HG03175 (cell line): ENCODE measurements at regions not wholly inside any gene's neighbourhood (a gene's known extent, or its start where the extent isn't known, plus 50 kb on each side); places are given as distances from the start of the nearest gene placed in this dataset.
"Not testable (repeated sequence)": the region's sequence is repeated elsewhere in the genome, so short reads cannot be mapped to it uniquely, and the experiment has no call there.

Experiments
- ATAC-seq: cut with Tn5 transposase; IDR thresholded peaks from one replicate; pipeline ENCODE4 v1.9.1; 2021; ENCODE audit warnings: mild to moderate bottlenecking, moderate library complexity; ENCODE audit not compliant: unreplicated experiment

DNA sequence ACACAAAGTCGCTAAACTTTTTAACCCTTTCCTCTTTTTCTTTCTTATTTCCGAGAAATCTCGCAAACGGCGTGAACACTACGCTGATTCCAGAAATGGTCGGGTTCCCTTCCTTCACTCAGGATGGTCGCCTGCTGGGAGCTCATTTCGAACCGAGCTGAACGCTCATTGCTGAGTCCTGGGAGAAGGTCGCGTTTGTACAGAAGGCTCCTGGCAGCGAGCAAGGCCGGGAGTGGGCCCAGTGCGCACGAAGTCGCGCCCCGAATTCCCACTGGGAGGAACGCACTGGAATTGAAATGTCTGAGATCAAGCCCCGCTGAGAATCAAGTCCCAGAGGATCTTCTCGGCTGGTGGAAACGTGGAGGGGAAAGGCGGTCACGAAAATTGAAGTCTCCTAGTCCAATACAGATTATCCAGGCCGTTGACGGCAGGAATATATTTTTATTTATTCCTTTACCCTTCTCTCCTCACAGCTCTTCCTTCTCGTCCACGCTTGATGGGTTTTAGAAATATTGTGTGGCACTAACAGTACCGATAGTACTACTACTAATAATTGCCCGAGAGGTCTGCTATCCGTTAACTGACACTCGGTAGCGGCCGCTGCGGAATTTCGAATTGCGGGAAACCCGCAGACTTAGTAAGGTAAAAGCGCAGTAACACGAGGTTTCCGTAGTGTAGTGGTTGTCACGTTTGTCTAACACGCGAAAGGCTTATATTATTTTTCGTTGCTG, 207.2 kb upstream of the ZNF184 start:
- peak; percentile 19 for ATAC-seq

DNA sequence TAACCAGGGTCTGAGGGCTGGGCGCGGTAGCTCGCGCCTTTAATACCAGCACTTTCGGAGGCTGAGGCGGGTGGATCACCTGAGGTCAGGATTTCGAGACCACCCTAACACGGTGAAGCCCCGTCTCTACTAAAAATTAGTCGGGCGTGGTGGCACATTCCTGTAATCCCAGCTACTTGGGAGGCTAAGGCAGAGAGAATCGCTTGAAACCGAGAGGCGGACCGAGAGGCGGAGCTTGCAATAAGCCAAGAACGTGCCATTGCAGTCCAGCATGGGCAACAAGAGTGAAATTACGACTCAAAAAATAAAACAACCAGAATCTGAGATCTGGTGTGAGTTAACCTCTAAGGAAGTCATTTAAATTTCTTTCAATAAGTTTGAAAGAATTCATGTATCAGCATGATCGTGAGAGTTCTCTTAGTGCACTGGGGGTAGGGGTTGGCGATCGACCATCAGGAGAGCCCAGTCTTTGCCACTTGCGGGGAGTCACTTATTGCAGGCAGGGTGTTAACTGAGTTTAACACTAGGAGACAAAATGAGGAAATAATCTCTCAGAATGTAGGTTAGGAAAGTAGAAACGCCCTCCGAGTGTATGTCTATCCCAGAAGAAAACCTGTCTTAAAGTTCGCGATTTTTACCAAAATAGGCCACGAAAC, 206.5 kb upstream of the ZNF184 start:
- ATAC-seq: no peak

DNA sequence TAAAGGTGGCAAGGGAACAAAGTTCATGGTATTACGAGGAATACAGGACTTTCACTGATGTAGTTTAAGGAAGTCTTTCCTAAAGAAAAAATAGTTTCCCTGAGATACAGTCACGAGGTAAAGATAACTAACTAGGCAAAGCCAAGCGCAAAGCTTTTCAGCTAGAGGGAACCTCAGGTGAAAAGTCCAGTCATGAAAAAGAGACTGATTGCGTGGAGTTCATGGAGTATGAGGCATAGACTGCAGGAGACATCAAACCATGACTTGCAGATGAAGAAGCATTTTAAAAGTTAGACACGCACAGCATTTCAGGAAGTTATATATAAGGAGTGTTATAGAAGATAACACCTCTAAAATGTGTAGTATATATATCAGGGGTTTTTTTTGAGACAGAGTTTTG, 205.6 kb upstream of the ZNF184 start:
- ATAC-seq: no peak

DNA sequence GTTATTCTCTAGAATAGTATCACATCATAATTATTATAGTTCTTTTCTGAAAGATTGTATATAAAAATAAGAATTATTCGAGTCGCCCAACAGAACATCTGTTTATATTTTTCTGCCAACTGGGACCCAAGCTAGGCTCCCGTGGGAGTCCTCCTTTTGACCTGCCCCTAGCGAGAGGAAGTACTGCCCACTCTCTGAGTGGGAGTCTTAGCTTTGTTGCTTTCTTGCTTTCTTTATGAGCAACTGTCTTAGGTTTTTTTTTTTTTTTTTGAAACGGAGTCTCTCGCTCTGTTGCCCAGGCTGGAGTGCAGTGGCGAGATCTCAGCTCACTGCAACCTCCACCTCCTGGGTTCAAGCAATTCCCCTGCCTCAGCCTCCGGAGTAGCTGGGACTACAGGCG, 202.0 kb upstream of the ZNF184 start:
- no peak for ATAC-seq

DNA sequence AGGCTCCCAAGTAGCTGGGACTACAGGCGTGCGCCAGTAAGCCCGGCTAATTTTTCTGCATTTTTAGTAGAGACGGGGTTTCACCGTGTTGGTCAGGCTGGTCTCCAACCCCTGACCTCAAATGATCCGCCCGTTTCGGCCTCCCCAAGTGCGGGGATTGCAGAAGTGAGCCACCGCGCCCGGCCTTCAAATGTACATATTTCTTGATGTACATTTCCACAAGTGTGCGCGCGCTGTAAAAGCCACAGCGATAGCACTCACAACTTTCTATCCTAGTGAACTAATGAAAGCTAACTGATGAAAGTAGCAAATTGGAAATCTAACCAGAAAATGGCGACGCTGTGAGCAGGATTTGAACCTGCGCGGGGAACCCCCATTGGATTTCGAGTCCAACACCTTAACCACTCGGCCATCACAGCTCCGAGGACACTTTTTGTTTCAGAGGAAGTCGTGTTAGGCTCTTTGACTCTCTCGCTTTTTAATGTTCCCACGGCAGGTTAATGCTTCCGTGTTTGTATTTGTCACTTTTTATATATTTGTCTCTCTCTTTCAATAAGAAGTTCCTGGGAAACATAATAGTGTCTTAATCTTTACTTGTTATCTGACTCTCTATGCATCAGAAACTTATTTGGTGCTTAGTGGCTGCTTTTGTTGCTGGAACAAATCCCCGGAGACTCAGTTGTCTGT, 199.4 kb upstream of the ZNF184 start:
- ATAC-seq: peak; percentile 73

DNA sequence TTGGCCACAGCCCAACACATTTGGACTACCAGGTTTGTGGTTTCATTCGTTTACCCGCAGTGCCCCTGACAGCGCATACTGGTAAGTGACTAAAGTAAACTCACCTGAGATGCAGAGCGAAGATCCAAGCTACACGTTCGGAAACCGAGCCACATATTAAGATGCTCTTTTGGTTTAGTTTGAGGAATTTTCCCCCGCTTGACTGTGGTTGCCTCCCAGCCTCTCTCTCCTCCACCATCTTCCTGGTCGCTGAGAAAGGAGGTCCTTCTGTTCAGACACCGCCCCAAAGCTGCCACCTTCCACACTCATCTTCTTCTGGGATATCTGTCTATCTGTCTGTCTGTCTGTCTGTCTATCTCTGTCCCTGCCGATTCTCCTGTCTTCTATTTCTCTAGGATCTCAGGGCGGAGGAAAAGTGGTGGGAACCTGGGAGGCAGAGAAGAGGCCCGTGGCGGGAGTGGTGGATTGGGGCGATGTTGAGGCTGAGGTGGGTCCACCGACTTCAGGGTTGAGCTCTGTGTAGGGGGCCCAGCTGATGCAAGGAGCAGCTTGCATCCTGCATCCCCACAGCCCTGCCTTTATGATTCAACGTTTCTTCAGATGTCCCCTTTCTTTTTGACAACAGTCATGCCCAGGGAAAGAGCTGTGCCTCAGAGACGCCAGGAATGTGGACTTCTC, 196.9 kb upstream of the ZNF184 start:
- ATAC-seq: no peak

DNA sequence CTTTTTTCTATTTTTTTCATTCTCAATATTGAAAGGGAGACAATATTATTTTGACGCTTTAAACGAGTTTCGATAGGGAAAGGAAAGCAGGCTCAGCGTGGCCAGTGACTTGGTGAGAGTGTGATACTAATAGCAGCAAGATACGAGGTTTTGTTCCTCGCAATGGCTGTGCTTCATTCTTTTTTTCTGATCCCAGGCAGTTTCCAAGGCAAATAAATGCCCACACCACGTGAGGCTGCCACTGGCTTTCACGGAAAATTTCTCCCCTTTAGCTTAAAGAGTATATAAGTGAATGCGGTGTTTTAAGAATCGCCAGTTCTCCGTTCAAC, 196.4 kb upstream of the ZNF184 start:
- no peak for ATAC-seq

DNA sequence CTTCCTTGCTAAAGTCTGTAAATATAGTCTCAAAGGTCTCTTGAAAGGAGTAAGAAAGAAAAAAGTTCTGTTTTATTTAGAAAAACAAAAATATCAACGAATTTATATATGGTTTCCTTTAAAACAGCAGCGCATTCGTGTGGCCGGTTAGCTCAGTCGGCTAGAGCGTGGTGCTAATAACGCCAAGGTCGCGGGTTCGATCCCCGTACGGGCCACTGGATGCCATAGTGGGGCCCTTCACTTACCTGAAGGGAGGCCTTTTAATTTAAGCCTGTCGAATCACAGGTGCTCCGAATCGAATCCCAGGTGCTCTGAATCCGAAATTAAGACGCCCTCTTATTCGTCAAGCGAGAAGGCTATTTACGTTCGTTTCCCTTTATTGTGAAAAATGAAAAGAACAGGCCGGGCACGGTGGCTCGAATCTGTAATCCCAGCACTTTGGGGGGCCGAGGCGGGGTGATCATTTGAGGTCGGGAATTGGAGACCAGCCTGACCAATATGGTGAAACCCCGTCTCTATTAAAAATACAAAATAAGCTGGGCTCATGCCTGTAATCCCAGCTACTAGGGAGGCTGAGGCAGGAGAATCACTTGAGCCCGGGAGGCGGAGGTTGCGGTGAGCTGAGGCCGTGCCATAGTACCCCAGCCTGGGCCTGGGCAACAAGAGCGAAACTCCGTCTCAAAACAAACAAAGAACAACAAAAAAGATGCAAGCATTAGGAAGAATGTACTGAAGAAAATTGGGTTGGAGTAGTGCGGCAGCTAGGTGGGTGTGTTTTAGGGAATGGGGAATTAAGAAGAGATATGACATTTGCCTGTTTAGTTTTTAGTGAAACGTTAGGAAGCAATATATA, 195.8 kb upstream of the ZNF184 start:
- ATAC-seq: no peak

DNA sequence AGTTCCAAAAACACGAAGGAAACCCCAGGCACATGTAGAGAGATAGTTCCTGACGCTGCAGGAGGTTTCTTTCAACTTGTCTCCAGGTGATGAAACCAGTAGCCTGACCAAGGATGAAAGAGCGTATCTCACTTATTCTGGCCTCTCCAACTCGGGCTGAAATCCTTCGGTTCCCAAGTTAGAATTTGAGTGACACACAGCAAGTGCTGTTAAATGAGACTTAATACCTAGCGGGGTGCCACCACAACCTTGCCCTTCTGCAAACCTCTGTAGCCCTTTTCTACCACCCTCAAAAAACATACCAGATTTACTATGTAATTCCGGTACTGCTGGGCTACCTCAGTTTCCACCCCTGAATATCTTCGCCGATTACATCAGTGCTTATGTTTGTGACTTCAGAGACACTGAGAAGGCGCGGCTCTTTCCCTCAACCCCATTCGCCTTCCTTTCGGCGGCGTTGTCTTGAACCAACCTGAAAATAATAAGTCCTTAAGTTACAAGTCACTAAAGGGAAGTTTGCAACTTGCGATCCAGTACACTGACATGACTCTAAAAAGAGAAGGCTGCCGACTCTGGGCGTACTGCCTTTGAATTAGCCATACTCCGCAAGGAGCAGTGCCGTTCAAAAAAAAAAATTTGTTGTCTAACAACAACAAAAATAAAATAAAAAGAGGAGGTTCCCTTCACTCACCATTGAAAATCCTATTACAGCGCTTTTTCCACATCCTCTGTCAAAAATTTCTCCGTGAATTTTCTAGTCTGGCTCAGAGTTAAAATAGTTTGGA, 194.9 kb upstream of the ZNF184 start:
- ATAC-seq: no peak

DNA sequence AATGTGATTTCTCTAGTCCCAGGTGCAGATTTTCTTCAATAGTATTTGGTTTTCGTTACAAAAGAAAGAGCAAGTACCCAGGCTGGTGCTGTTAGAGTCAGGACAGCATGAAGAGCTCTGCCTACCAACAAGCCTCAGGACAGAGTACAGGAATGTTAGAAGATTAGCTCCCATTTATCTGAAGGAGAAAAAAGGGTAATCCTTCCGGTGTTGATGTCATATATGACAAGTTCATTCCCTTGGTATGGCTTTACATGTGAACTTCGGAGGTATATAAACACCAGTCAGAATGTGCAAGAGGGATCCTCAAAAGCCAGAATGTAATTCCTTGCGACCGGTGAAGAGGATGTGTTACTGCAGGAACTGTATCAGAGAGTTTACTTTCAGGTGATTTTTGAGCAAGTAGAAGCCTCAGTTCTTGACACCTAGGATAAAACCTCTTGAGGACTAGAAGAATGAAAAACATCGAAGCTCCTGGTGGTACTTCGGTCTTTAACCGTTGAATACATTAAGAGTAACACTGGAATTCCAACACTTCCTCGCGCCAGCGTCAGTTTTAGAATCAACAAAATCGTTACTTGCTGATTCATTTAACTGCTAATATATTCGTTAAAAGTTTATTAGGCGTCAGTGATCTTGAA, 194.2 kb upstream of the ZNF184 start:
- no peak for ATAC-seq

DNA sequence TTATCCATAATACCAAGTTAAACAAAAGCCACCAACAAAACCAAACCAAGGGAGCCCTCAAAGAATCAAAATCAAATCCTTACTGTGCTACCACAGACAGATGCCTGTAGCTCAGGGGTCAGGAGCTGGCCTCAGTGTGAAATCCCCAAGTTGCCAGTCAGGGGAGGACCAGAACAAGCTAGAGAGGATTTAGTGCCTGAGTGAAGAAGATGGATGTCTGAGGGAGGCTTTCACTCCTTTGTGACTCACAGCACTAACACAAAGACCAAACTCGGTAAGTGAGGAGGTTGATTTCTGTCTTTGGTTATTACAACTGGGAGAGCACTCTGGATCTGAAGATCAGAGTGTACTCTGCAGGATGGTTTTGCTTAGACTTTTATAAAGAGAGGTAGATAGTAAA, 189.9 kb upstream of the ZNF184 start:
- ATAC-seq: no peak

DNA sequence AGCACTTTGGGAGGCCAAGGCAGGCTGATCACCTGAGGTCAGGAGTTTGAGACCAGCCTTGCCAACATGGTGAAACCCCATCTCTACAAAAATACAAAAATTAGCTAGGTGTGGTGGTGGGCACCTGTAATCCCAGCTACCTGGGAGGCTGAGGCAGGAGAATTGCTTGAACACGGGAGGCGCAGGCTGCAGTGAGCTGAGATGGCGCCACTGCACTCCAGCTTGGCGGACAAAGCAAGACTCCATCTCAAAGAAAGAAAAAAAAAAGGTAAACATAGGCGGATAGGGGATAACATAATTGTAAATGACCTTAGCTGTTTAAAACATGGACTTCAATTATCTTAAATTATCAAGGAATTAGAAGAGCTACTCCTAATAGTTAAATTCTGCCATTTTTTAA, 189.3 kb upstream of the ZNF184 start:
- not testable (repeated sequence) for ATAC-seq

DNA sequence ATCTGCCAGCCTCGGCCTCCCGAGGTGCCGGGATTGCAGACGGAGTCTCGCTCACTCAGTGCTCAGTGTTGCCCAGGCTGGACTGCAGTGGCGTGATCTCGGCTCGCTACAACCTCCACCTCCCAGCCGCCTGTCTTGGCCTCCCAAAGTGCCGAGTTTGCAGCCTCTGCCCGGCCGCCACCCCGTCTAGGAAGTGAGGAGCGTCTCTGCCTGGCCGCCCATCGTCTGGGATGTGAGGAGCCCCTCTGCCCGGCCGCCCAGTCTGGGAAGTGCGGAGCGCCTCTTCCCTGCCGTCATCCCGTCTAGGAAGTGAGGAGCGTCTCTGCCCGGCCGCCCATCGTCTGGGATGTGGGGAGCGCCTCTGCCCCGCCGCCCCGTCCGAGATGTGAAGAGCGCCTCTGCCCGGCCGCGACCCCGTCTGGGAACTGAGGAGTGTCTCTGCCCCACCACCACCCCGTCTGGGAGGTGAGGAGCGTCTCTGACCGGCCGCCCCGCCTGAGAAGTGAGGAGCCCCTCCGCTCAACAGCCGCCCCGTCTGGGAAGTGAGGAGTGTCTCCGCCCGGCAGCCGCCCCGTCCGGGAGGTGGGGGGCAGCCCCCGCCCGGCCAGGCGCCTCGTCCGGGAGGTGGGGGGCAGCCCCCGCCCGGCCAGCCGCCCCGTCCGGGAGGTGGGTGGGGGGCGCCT, 180.4 kb upstream of the ZNF184 start:
- not testable (repeated sequence) for ATAC-seq

DNA sequence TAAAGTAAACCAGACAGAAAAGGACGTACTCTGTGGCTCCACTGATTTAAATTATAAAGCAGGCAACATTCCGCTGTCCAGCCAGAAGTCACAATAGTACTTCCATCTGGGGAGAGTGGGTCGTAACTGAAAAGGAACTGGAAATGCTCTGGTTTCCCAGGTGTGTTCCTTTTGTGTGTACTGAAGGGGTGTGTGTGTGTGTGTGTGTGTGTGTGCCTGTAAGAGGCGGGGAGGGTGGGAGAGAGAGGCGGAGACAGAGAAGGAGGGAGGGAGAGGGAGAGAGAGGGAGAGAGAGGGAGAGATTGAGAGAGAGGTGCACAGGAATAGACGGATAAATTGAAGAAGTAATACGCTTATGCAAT, 178.4 kb upstream of the ZNF184 start:
- no peak for ATAC-seq

DNA sequence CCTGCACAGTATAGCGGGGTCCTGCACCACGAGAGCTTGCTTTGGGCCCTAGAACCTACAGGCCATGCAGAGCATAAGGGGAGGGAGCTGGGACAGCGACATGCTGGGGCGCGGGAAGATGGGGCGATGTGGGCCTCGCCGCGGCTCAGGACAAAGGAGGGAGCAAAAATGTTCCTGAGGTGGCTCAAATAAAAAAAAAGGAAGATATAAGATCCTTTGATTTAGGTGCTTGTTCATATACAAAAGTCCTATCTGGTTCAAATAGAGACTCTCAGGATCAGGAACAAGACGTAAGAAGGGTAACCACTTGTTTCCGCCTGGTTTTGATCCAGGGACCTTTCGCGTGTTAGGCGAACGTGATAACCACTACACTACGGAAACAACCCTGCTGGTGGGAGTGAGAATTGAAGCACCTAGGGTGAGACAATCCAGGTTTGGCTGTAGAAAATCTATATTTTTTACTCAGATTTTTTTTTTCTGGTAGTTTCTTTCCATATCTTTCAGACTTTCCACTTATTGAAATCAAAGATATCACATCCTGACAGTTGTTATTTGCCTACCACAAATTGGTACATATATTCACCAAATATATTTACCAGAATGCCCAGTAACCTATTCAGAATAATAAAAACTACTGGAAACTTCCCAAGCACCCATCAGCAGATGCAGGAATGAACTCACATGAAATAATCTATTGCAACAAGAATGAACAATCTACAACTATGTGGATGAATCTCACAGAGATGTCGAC, 177.9 kb upstream of the ZNF184 start:
- ATAC-seq: no peak

DNA sequence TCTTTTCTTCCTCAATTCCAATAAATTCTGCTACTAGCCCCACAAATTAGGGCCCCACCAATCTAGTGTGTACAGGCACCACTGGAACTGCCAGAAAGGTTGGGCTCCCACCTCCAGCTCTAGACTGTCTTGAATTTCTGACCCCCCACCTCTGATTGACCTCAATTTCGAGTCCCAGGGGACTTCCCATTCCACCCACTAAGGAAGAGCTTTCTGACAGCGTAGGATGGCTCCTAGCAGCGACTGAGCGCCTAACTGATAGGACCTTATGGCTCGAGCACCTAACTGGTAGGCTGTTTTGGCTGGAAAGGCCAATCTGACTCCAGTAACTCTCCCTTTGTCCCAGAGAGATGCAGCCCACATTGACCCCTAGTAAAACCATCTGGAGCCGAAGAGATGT, 171.6 kb upstream of the ZNF184 start:
- ATAC-seq: no peak

DNA sequence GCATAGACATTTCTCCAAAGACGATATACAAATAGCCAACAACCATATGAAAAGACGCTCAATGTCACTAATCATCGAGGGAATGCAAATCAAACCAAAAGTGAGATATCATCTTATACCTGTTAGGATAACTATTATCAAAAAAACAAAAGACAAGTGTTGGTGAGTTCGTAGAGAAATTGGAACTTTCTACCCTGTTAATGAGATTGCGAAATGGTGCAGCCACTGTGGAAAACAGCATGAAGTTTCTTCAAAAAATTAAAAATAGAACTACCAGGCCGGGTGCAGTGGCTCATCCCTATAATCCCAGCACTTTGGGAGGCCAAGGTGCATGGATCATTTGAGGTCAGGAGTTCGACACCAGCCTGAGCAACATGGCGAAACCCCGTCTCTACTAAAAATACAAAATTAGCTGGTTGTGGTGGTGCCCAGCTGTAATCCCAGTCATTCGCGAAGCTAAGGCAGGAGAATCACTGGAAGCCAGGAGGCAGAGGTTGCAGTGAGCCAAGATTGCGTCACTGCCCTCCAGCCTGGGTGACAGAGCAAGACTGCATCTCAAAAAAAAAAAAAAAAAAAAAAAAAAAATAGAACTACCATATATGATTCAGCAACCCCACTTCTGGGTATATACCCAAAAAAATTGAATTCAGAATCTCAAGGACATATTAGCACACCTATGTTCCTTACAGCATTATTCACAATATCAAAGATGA, 170.0 kb upstream of the ZNF184 start:
- no peak for ATAC-seq

DNA sequence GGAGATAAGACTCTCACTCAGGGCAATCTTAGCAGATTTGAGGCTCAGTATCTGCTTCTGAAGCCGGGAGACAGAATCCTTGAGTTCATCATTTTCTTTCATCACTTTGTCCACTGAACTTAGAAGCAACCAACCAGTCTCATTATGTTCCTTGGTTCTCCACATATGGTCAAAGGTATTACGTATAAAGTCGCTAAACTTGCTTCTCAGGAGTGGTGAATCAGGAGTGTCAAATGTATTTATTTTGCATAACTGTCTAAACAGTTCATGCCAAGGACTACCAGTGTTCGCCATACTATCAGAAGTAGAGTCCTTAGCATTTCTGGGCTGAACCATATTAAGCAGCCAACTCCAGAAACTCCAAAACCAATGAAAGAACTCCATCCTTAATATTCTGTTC, 163.0 kb upstream of the ZNF184 start:
- ATAC-seq: not testable (repeated sequence)
